ENCODE measurements at regions not wholly inside any gene's neighbourhood (a gene's known extent, or its start where the extent isn't known, plus 50 kb on each side); places are given as distances from the start of the nearest gene placed in this dataset.

- Histone ChIP-seq H3K4me3 (no peak overlapping the region), H3K36me3 (no peaks in the 10 kb centered on the region), H3K27me3 (no peaks in the 10 kb centered on the region), H3K27ac (no peak overlapping the region), H3K4me1 (no peaks in the 10 kb centered on the region), H3K9me3 (no peaks in the 10 kb centered on the region)
- no peak for DNase-seq
- TF ChIP-seq POLR2A (IDR thresholded peaks at IDR 0.05) (no peak), CTCF (IDR thresholded peaks at IDR 0.05) (no peak)
These were observed 56.4 kb upstream of the SPOCK3 start for GRCh38 chr4:167290678-167291077.

DNA sequence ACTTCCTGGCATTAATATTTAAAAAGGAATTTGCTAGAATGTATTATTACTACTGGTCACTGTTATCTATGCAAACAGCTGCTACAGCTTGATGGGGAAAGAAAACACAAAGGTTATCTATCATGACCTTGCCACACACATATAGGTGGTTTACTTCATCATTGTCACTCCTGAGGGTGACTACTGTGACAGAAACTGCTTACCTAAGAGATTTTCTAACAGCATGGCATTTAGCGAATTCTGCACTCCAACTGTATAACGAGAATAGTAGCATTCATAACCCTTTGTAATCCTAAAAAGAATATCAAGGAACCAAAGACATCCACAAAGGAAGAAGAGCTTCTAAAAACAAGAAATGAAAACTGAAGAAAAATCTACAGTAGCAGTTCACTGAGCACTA, 74.6 kb upstream of the SPOCK3 start:
- Histone ChIP-seq H3K9me3 (no peaks in the 10 kb centered on the region), H3K4me1 (no peaks in the 10 kb centered on the region), H3K27ac (no peak overlapping the region), H3K27me3 (no peaks in the 10 kb centered on the region), H3K36me3 (no peaks in the 10 kb centered on the region), H3K4me3 (no peak overlapping the region)
- TF ChIP-seq CTCF (IDR thresholded peaks at IDR 0.05) = no peak
- TF ChIP-seq POLR2A (IDR thresholded peaks at IDR 0.05) = no peak
- no peak for DNase-seq

DNA sequence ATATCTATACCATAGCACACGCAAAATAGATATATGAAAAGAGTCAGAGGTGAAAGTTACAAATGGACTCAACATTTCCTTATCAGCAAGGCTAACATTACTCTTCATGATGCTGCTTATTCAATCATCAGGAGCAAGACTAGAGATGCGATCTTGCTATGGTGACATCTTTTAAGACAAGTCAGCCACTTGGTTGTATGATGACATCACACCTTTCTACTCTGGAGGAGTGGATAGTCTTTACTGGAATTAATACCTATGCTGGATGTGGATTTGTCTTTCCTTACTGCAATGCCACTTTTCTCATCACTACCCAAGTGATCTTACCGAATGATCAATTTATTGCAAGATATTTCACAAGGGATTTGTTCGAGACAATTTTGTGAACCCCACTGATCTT, 87.0 kb upstream of the SPOCK3 start:
- TF ChIP-seq POLR2A (IDR thresholded peaks at IDR 0.05) (no peak), CTCF (IDR thresholded peaks at IDR 0.05) (no peak)

GRCh38 chr4:167339781-167340180, 105.5 kb upstream of the SPOCK3 start:
- no peak overlapping the region for H3K4me3 ChIP-seq

More for the DNA sequence above, 87.0 kb upstream of the SPOCK3 start:
- Histone ChIP-seq H3K27ac (no peak overlapping the region), H3K36me3 (no peaks in the 10 kb centered on the region), H3K9me3 (no peaks in the 10 kb centered on the region), H3K4me1 (no peaks in the 10 kb centered on the region), H3K4me3 (no peak overlapping the region), H3K27me3 (no peaks in the 10 kb centered on the region)
- DNase-seq = no peak

DNA sequence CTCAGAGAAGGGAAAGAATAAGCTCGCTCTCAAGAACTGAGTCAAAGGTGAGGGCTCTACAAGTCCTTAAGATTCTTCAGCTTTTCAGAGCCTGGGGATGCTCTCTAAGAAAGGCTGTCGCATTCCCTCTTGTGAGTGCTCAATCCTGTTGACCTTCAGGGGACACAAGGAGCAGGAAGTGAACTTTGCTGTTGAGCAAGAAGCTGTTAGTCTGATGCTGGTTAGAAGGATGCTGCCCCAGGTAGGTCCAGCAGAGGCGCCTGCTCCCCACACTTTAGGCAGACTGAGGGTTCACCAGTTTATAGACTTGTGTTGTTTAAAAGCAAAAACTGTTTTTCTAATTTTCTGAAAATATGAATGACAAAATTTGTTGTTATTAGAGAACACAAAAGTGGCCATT, 125.4 kb upstream of the SPOCK3 start:
- no peak overlapping the region for H3K27ac ChIP-seq
- no peak for DNase-seq
- H3K4me1 ChIP-seq = no peaks in the 10 kb centered on the region
- H3K36me3 ChIP-seq = no peaks in the 10 kb centered on the region
- no peak for TF ChIP-seq POLR2A (IDR thresholded peaks at IDR 0.05)
- TF ChIP-seq CTCF (IDR thresholded peaks at IDR 0.05) = no peak
- no peaks in the 10 kb centered on the region for H3K9me3 ChIP-seq
- H3K4me3 ChIP-seq = no peak overlapping the region
- no peaks in the 10 kb centered on the region for H3K27me3 ChIP-seq

More at GRCh38 chr4:167339781-167340180, 105.5 kb upstream of the SPOCK3 start:
- DNase-seq = no peak
- Histone ChIP-seq H3K9me3 (no peaks in the 10 kb centered on the region), H3K27me3 (no peaks in the 10 kb centered on the region), H3K27ac (no peak overlapping the region), H3K4me1 (no peaks in the 10 kb centered on the region), H3K36me3 (no peaks in the 10 kb centered on the region)
- TF ChIP-seq CTCF (IDR thresholded peaks at IDR 0.05) (no peak), POLR2A (IDR thresholded peaks at IDR 0.05) (no peak)

All from Peyer's patch (tissue), 4 donors.